A549 (cell line): ENCODE measurements at regions not wholly inside any gene's neighbourhood (a gene's known extent, or its start where the extent isn't known, plus 50 kb on each side); places are given as distances from the start of the nearest gene placed in this dataset.

Experiments
- ATAC-seq, 2 experiments: fragments of 200-7000 bp in 1 of 2; fragments of >200 bp in 1 of 2; cut with Nextera tagmentation in 1 of 2; cut with Tn5 transposase in 1 of 2; 3 replicates each; pipeline versions ENCODE4 v1.8.0 to v1.9.1; 2018 to 2020; ENCODE audit warnings: mild to moderate bottlenecking in 1 of 2, moderate library complexity in 1 of 2
- CTCF ChIA-PET: fragments of 300-600 bp; sonication (Branson Sonifier 250); formaldehyde crosslinking; extraction: SDS; loops from one replicate; lab custom pipeline; 2021; ENCODE audit warnings: antibody characterized with exemption, inconsistent platforms; lab: Yijun Ruan, JAX
- POLR2A ChIA-PET: fragments of 350-600 bp; formaldehyde crosslinking; extraction: SDS; loops from one replicate; lab custom pipeline; 2021; ENCODE audit warnings: antibody characterized with exemption, inconsistent platforms; lab: Yijun Ruan, JAX
- DNase-seq, 2 experiments: peaks; one replicate each; pipeline versions ENCODE4 v3.0.0 to v3.0.0-alpha.2; 2011 to 2016; ENCODE audit warnings: low read depth in 1 of 2, low spot score in 1 of 2
- FAIRE-seq: peaks from 2 replicates; lab custom pipeline; 2011; peaks lifted over from hg19 to GRCh38; lab: Jason Lieb, UNC
- H3K27ac ChIP-seq, 2 experiments: fragments of >200 bp; sonication (Bioruptor Twin); formaldehyde crosslinking; 3 replicates each; pipeline ENCODE4 v1.5.1; 2016 to 2017
- H3K4me1 ChIP-seq: fragments of >200 bp; sonication (Bioruptor Twin); formaldehyde crosslinking; 3 replicates; pipeline ENCODE4 v1.6.1; 2016
- H3K4me2 ChIP-seq: fragments of >200 bp; sonication (Bioruptor Twin); formaldehyde crosslinking; 3 replicates; pipeline ENCODE4 v1.6.1; 2016
- H3K4me3 ChIP-seq: fragments of >200 bp; sonication (Bioruptor Twin); formaldehyde crosslinking; 3 replicates; pipeline ENCODE4 v1.5.1; 2016
- H3K9me3 ChIP-seq: fragments of >200 bp; sonication (Bioruptor Twin); formaldehyde crosslinking; 3 replicates; pipeline ENCODE4 v1.6.1; 2016
- BCL3 ChIP-seq: fragments of >200 bp; sonication (Bioruptor Twin); formaldehyde crosslinking; IDR thresholded peaks from 3 replicates; pipeline ENCODE4 v1.6.1; 2016
- CEBPB ChIP-seq, 2 experiments: fragments of >200 bp in 1 of 2; sonication (Bioruptor Twin) in 1 of 2; formaldehyde crosslinking in 1 of 2; IDR thresholded peaks; 2 replicates each; pipeline ENCODE4 v1.6.1; 2012 to 2016
- CHD2 ChIP-seq: fragments of 150-350 bp; IDR thresholded peaks from 2 replicates; pipeline ENCODE4 v1.6.1; 2014; ENCODE audit warnings: low read length; ENCODE audit not compliant: partially characterized antibody
- CHD4 ChIP-seq: fragments of 200-600 bp; sonication (generic); IDR thresholded peaks from 2 replicates; pipeline ENCODE4 v1.6.1; 2016; ENCODE audit warnings: antibody characterized with exemption, mild to moderate bottlenecking, borderline replicate concordance
- E2F6 ChIP-seq: IDR thresholded peaks from 2 replicates; pipeline ENCODE4 v1.6.1; 2012; ENCODE audit warnings: low read depth, borderline replicate concordance
- EHF ChIP-seq: fragments of 250-450 bp; sonication (Bioruptor Pico); IDR thresholded peaks from 2 replicates; pipeline ENCODE4 v1.5.0; 2020; ENCODE audit warnings: mild to moderate bottlenecking
- ELK1 ChIP-seq: fragments of 150-350 bp; IDR thresholded peaks from 2 replicates; pipeline ENCODE4 v1.6.1; 2014; ENCODE audit warnings: low read depth, mild to moderate bottlenecking, low read length
- EP300 ChIP-seq, 2 experiments: fragments of >200 bp; sonication (Bioruptor Twin); formaldehyde crosslinking; IDR thresholded peaks; 2 replicates in 1 of 2; 3 replicates in 1 of 2; pipeline ENCODE4 v1.6.1; 2016 to 2017
- FOSL2 ChIP-seq, 2 experiments: fragments of 450-650 bp in 1 of 2; fragments of >200 bp in 1 of 2; sonication (Bioruptor Twin) in 1 of 2; formaldehyde crosslinking; IDR thresholded peaks; 2 replicates each; pipeline versions ENCODE4 v1.5.0 to v1.6.1; 2016 to 2020; ENCODE audit warnings: mild to moderate bottlenecking in 1 of 2, moderate library complexity in 1 of 2
- GATA3 ChIP-seq: IDR thresholded peaks from 2 replicates; pipeline ENCODE4 v1.6.1; 2012; ENCODE audit warnings: borderline replicate concordance
- HOXB5 ChIP-seq: fragments of 250-450 bp; sonication (Bioruptor Pico); IDR thresholded peaks from 2 replicates; pipeline ENCODE4 v1.5.0; 2020; ENCODE audit warnings: mild to moderate bottlenecking, moderate library complexity
- JUN ChIP-seq, 2 experiments: fragments of >200 bp; sonication (Bioruptor Twin); formaldehyde crosslinking; IDR thresholded peaks; 2 replicates in 1 of 2; 3 replicates in 1 of 2; pipeline ENCODE4 v1.6.1; 2016 to 2017
- KDM1A ChIP-seq: fragments of 200-600 bp; sonication (generic); IDR thresholded peaks from 2 replicates; pipeline ENCODE4 v1.6.1; 2016; ENCODE audit warnings: low read depth, mild to moderate bottlenecking
- MAFK ChIP-seq: fragments of 450-650 bp; IDR thresholded peaks from 2 replicates; pipeline ENCODE4 v1.6.1; 2014; ENCODE audit not compliant: partially characterized antibody
- MAZ ChIP-seq: fragments of 150-350 bp; IDR thresholded peaks from 2 replicates; pipeline ENCODE4 v1.6.1; 2014; ENCODE audit warnings: antibody characterized with exemption, low read depth, low read length, borderline replicate concordance
- MYC ChIP-seq: IDR thresholded peaks from 2 replicates; pipeline ENCODE4 v1.6.1; 2012; ENCODE audit warnings: mild to moderate bottlenecking, inconsistent platforms, low read length, improper control_type of control experiment, borderline replicate concordance
- PBX3 ChIP-seq: IDR thresholded peaks from 2 replicates; pipeline ENCODE4 v1.6.1; 2012
- PHF8 ChIP-seq: fragments of 200-600 bp; sonication (generic); IDR thresholded peaks from 2 replicates; pipeline ENCODE4 v1.6.1; 2016; ENCODE audit warnings: low read depth, mild to moderate bottlenecking, antibody characterized with exemption, moderate library complexity, borderline replicate concordance
- RAD21 ChIP-seq, 2 experiments: fragments of >200 bp in 1 of 2; sonication (Bioruptor Twin) in 1 of 2; formaldehyde crosslinking in 1 of 2; IDR thresholded peaks in 1 of 2; conservative IDR thresholded peaks in 1 of 2; 2 replicates in 1 of 2; 3 replicates in 1 of 2; pipeline ENCODE4 v1.6.1; 2012 to 2018; ENCODE audit warnings: inconsistent platforms in 1 of 2
- RARB ChIP-seq: fragments of 250-450 bp; sonication (Bioruptor Pico); IDR thresholded peaks from 2 replicates; pipeline ENCODE4 v1.8.0; 2021; ENCODE audit warnings: mild to moderate bottlenecking, moderate library complexity
- TP53 ChIP-seq: fragments of 250-450 bp; sonication (Bioruptor Pico); IDR thresholded peaks from 2 replicates; pipeline ENCODE4 v1.5.0; 2021; ENCODE audit warnings: mild to moderate bottlenecking, moderate library complexity
- ZSCAN20 ChIP-seq: fragments of 250-450 bp; sonication (Bioruptor Pico); IDR thresholded peaks from 2 replicates; pipeline ENCODE4 v1.8.0; 2022; ENCODE audit warnings: mild to moderate bottlenecking, moderate library complexity
- WGBS: methylation state at CpG from one replicate; pipeline ENCODE4 v1.1.6; 2017; ENCODE audit errors: missing lambda C conversion rate; 5-methylcytosine and 5-hydroxymethylcytosine counted together

- no peak for TF ChIP-seq BCL3
- TF ChIP-seq E2F6, result no peak
- TF ChIP-seq, all 56 proteins: peak for 0
These were observed 1116.6 kb downstream of the BRD1 start (continued) for GRCh38 chr22:48711031-48711431.

GRCh38 chr22:48710410-48710809, 1117.3 kb downstream of the BRD1 start:
- DNase-seq, result no peak
- Histone ChIP-seq H3K9me3 (no peaks in the 10 kb centered on the region), H3K4me2 (no peak overlapping the region), H3K4me3 (no peak overlapping the region), H3K27ac (no peak overlapping the region), H3K4me1 (no peaks in the 10 kb centered on the region)
- TF ChIP-seq ELK1 (no peak), FOSL2 (IDR thresholded peaks at IDR 0.05) (no peak), FOSL2 (CRISPR knock-in tag; IDR thresholded peaks at IDR 0.05) (no peak), ZSCAN20 (CRISPR knock-in tag) (no peak), EHF (CRISPR knock-in tag) (no peak)
- 100% methylated on average over 1 of the region's 11 CpGs for WGBS
- CTCF ChIA-PET, result no interaction called here
- no peak for ATAC-seq
- no peak for FAIRE-seq
- POLR2A ChIA-PET, result no interaction called here

- TF ChIP-seq CHD2 (no peak), PBX3 (no peak), GATA3 (no peak), JUN (IDR thresholded peaks at IDR 0.05) (no peak), RAD21 (conservative IDR thresholded peaks at IDR 0.05 in 1 of 2, IDR thresholded peaks at IDR 0.05 in 1 of 2) (no peak), HOXB5 (CRISPR knock-in tag) (no peak), CEBPB (IDR thresholded peaks at IDR 0.05) (no peak), KDM1A (no peak), EP300 (IDR thresholded peaks at IDR 0.05) (no peak), MAFK (no peak), MYC (no peak), CHD4 (no peak), PHF8 (no peak), RARB (CRISPR knock-in tag) (no peak), TP53 (CRISPR knock-in tag) (no peak), MAZ (no peak)
- TF ChIP-seq, all 56 proteins: peak for 0
- H3K4me2 ChIP-seq, result no peak overlapping the region
- FAIRE-seq (no peak), ATAC-seq (no peak), DNase-seq (no peak)
- H3K4me1 ChIP-seq, result no peaks in the 10 kb centered on the region
- POLR2A ChIA-PET, result no interaction called here
- no peaks in the 10 kb centered on the region for H3K9me3 ChIP-seq
- 75% methylated on average over 3 of the region's 8 CpGs for WGBS
- no peak overlapping the region for H3K27ac ChIP-seq
- H3K4me3 ChIP-seq, result no peak overlapping the region
- CTCF ChIA-PET, result no interaction called here
These were observed 1117.7 kb downstream of the BRD1 start for GRCh38 chr22:48709976-48710375.
